Calu3 (cell line): ENCODE measurements at regions not wholly inside any gene's neighbourhood (a gene's known extent, or its start where the extent isn't known, plus 50 kb on each side); places are given as distances from the start of the nearest gene placed in this dataset.

Experiments used
- BruUV-seq: library from RNA; stranded (reverse); fragments of 400-500 nt; replicated peaks from 2 replicates; lab custom pipeline; 2021; lab: Mats Ljungman, UMichigan
- CTCF ChIA-PET: fragments of 300-600 bp; sonication (Branson Sonifier 250); formaldehyde crosslinking; loops from one replicate; lab custom pipeline; 2022; ENCODE audit warnings: antibody characterized with exemption; lab: Charles Lee
- DNase-seq: peaks from one replicate; pipeline ENCODE4 v3.0.0; 2022
- H3K27ac Mint-ChIP-seq: one replicate; pipeline ENCODE4 v1.8.0; 2022; ENCODE audit warnings: mixed read lengths; ENCODE audit not compliant: unreplicated experiment
- H3K27me3 Mint-ChIP-seq: one replicate; pipeline ENCODE4 v1.8.0; 2022; ENCODE audit warnings: mixed read lengths; ENCODE audit not compliant: unreplicated experiment
- H3K36me3 Mint-ChIP-seq: one replicate; pipeline ENCODE4 v1.8.0; 2022; ENCODE audit warnings: mild to moderate bottlenecking, moderate library complexity, mixed read lengths; ENCODE audit not compliant: insufficient read depth, unreplicated experiment
- H3K4me1 Mint-ChIP-seq: one replicate; pipeline ENCODE4 v1.8.0; 2022; ENCODE audit warnings: mild to moderate bottlenecking, low read depth, mixed read lengths; ENCODE audit not compliant: unreplicated experiment
- H3K4me3 Mint-ChIP-seq: one replicate; pipeline ENCODE4 v1.8.0; 2022; ENCODE audit warnings: mild to moderate bottlenecking, low read depth, moderate library complexity, mixed read lengths; ENCODE audit not compliant: unreplicated experiment
- H3K9me3 Mint-ChIP-seq: one replicate; pipeline ENCODE4 v1.8.0; 2022; ENCODE audit warnings: low read depth, mixed read lengths; ENCODE audit not compliant: unreplicated experiment
- CTCF ChIP-seq: fragments of 200-600 bp; IDR thresholded peaks from one replicate; pipeline ENCODE4 v1.8.0; 2022; ENCODE audit warnings: antibody characterized with exemption; ENCODE audit not compliant: unreplicated experiment
- intact Hi-C: fragments of 100-400 bp; cut with micrococcal nuclease; formaldehyde crosslinking; loops from one replicate; pipeline ENCODE4 v1.10.0; 2022; ENCODE audit not compliant: unreplicated experiment

GRCh38 chr2:221322741-221323140 lies 249.4 kb downstream of the EPHA4 start:
- CTCF ChIA-PET: interaction anchor here (0.7 kb wide), 1 partner anchor 142 kb away, joined by 3 read pairs; no protein-coding TSS in a partner anchor
- peak overlapping the region; percentile 36 for H3K4me3 Mint-ChIP-seq
- intact Hi-C loops: no loop called here
- H3K36me3 Mint-ChIP-seq: no peaks in the 10 kb centered on the region
- no peaks in the 10 kb centered on the region for H3K27me3 Mint-ChIP-seq
- no peak for TF ChIP-seq CTCF
- no peak overlapping the region for H3K27ac Mint-ChIP-seq
- DNase-seq: peak; percentile 4
- no TSS peak for BruUV-seq
- peaks cover 26% of the 10 kb centered on the region for H3K4me1 Mint-ChIP-seq
- peaks cover 3% of the 10 kb centered on the region for H3K9me3 Mint-ChIP-seq

- Mint-ChIP-seq H3K9me3 (peaks cover 3% of the 10 kb centered on the region), H3K4me3 (no peak overlapping the region), H3K27me3 (no peaks in the 10 kb centered on the region), H3K27ac (no peak overlapping the region), H3K4me1 (peaks cover 26% of the 10 kb centered on the region), H3K36me3 (no peaks in the 10 kb centered on the region)
- no peak for TF ChIP-seq CTCF
- intact Hi-C loops: no loop called here
- no peak for DNase-seq
- no TSS peak for BruUV-seq
- CTCF ChIA-PET: interaction anchor here (0.7 kb wide), 1 partner anchor 141 kb away, joined by 3 read pairs; no protein-coding TSS in a partner anchor
Measured at GRCh38 chr2:221323513-221323912, 248.6 kb downstream of the EPHA4 start.

- no peak for TF ChIP-seq CTCF
- peaks cover 5% of the 10 kb centered on the region for H3K9me3 Mint-ChIP-seq
- CTCF ChIA-PET: no interaction called here
- no TSS peak for BruUV-seq
- H3K4me1 Mint-ChIP-seq: no peaks in the 10 kb centered on the region
- no peak overlapping the region for H3K4me3 Mint-ChIP-seq
- intact Hi-C loops: no loop called here
- H3K27me3 Mint-ChIP-seq: no peaks in the 10 kb centered on the region
- no peaks in the 10 kb centered on the region for H3K36me3 Mint-ChIP-seq
- H3K27ac Mint-ChIP-seq: no peak overlapping the region
- DNase-seq: no peak
Measured at GRCh38 chr2:221330436-221330835, 241.7 kb downstream of the EPHA4 start.

GRCh38 chr2:221334481-221335218 lies 237.5 kb downstream of the EPHA4 start:
- Mint-ChIP-seq H3K27ac (no peak overlapping the region), H3K4me3 (no peak overlapping the region), H3K36me3 (no peaks in the 10 kb centered on the region), H3K27me3 (no peaks in the 10 kb centered on the region), H3K9me3 (peaks cover 3% of the 10 kb centered on the region), H3K4me1 (no peaks in the 10 kb centered on the region)
- no TSS peak for BruUV-seq
- no peak for TF ChIP-seq CTCF
- DNase-seq: no peak
- CTCF ChIA-PET: no interaction called here
- intact Hi-C loops: no loop called here
